K562 (cell line): ENCODE measurements at regions not wholly inside any gene's neighbourhood (a gene's known extent, or its start where the extent isn't known, plus 50 kb on each side); places are given as distances from the start of the nearest gene placed in this dataset.

Experiments used
- ESRRA ChIP-seq: fragments of 450-650 bp; IDR thresholded peaks from 2 replicates; pipeline ENCODE4 v1.6.1; 2014; ENCODE audit warnings: low read depth, mild to moderate bottlenecking, moderate library complexity, borderline replicate concordance
- GATA2 ChIP-seq: sonication (generic); formaldehyde crosslinking; IDR thresholded peaks from 2 replicates; pipeline ENCODE4 v1.4.0; 2020; ENCODE audit warnings: mild to moderate bottlenecking, missing genetic modification reagents
- JUND ChIP-seq, 2 experiments: IDR thresholded peaks; 2 replicates in 1 of 2; 3 replicates in 1 of 2; pipeline ENCODE4 v1.6.1; 2011; ENCODE audit warnings: borderline replicate concordance in 2 of 2, low read depth in 2 of 2, low read length in 2 of 2, improper control_type of control experiment in 1 of 2, missing biosample characterization in 1 of 2, missing genetic modification characterization in 1 of 2, missing genetic modification reagents in 1 of 2
- POLR2AphosphoS5 ChIP-seq: IDR thresholded peaks from 2 replicates; pipeline ENCODE4 v1.6.1; 2011; ENCODE audit warnings: mild to moderate bottlenecking, low read depth, low read length, moderate library complexity; ENCODE audit not compliant: control insufficient read depth, insufficient read depth
- RBM17 ChIP-seq: fragments of 200-400 bp; formaldehyde crosslinking; IDR thresholded peaks from 2 replicates; pipeline ENCODE4 v1.6.1; 2017; ENCODE audit warnings: low read depth, mild to moderate bottlenecking, low read length, borderline replicate concordance
- REST ChIP-seq, 2 experiments: fragments of 450-650 bp; formaldehyde crosslinking in 1 of 2; IDR thresholded peaks; 2 replicates each; pipeline versions ENCODE4 v1.4.0 to v1.6.1; 2014 to 2020; ENCODE audit warnings: mild to moderate bottlenecking in 2 of 2, borderline replicate concordance in 1 of 2, low read depth in 1 of 2
- SRSF7 ChIP-seq: fragments of 200-400 bp; formaldehyde crosslinking; optimal IDR thresholded peaks from 2 replicates; pipeline ENCODE3; 2017; ENCODE audit warnings: mild to moderate bottlenecking, low read depth, low read length
- TCFL5 ChIP-seq: fragments of 250-450 bp; sonication (Bioruptor Pico); conservative IDR thresholded peaks from 2 replicates; pipeline ENCODE4 v1.6.1; 2021; ENCODE audit warnings: mild to moderate bottlenecking, moderate library complexity, matching md5 sums
- ZFX ChIP-seq: sonication (generic); formaldehyde crosslinking; IDR thresholded peaks from 2 replicates; pipeline ENCODE4 v1.8.0; 2022; ENCODE audit warnings: mild to moderate bottlenecking, missing genetic modification reagents, moderate library complexity
- ZNF436 ChIP-seq: fragments of 250-450, 450-650 bp; sonication (Bioruptor Pico); formaldehyde crosslinking; IDR thresholded peaks from 2 replicates; pipeline ENCODE4 v1.7.0; 2020; ENCODE audit warnings: mild to moderate bottlenecking
- TF ChIP-seq, protein P1 (sequence below), 3 experiments: IDR thresholded peaks in 2 of 3; conservative IDR thresholded peaks in 1 of 3; 2 replicates each; pipeline ENCODE4 v1.5.1; 2011 to 2012; ENCODE audit warnings: low read length in 3 of 3, mild to moderate bottlenecking in 3 of 3, control low read depth in 2 of 3, improper control_type of control experiment in 1 of 3, inconsistent platforms in 1 of 3, low read depth in 1 of 3, mixed read lengths in 1 of 3, moderate library complexity in 1 of 3; ENCODE audit not compliant: insufficient read depth in 2 of 3
- TF ChIP-seq, protein P2 (sequence below), 2 experiments: fragments of 450-650 bp in 1 of 2; sonication (generic) in 1 of 2; formaldehyde crosslinking in 1 of 2; IDR thresholded peaks in 1 of 2; conservative IDR thresholded peaks in 1 of 2; 2 replicates each; pipeline versions ENCODE4 v1.6.1 to v1.8.1; 2016 to 2023; ENCODE audit warnings: mild to moderate bottlenecking in 2 of 2, moderate library complexity in 2 of 2, inconsistent platforms in 1 of 2, missing genetic modification reagents in 1 of 2

DNA sequence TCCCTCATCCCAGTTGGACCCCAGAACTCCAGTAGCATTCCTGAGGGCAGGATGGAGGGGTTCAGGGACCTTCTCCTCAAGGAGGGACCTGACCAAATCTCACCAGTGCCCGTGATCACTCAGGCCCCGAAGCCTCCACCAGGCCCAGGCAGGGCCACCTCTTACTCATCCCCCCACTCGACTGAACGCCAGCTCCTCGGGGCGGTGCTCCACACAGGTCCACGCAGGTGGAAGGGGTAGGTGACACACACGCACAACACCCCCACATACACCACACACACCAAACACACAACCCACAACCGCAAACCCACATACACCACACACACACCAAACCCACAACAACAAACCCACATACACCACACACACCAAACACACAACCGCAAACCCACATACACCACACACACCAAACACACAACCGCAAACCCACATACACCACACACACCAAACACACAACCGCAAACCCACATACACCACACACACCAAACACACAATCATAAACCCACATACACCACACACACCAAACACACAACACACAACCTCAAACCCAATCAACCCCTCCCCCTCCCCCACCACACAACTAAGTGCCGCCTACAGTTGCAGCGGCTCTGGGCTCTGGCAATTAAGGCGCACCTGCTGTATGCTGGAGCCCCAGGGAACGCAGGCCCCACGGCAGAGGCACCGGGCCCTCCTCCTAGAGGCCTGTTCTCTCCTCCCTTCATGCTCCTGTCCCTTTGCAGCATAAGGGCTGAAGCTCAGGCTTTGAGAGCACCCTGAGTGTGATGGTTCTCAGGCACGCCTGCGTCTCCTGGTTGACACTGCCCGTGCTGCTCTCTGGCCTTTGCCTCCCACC is 1318.1 kb downstream of the TBC1D22A start:
- TF ChIP-seq, protein P1, sequence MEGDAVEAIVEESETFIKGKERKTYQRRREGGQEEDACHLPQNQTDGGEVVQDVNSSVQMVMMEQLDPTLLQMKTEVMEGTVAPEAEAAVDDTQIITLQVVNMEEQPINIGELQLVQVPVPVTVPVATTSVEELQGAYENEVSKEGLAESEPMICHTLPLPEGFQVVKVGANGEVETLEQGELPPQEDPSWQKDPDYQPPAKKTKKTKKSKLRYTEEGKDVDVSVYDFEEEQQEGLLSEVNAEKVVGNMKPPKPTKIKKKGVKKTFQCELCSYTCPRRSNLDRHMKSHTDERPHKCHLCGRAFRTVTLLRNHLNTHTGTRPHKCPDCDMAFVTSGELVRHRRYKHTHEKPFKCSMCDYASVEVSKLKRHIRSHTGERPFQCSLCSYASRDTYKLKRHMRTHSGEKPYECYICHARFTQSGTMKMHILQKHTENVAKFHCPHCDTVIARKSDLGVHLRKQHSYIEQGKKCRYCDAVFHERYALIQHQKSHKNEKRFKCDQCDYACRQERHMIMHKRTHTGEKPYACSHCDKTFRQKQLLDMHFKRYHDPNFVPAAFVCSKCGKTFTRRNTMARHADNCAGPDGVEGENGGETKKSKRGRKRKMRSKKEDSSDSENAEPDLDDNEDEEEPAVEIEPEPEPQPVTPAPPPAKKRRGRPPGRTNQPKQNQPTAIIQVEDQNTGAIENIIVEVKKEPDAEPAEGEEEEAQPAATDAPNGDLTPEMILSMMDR (IDR thresholded peaks at IDR 0.05 in 2 of 3, conservative IDR thresholded peaks at IDR 0.05 in 1 of 3; ENCODE audit: insufficient read depth in 2 of 3, low read depth in 1 of 3, low read length in 3 of 3), result no peak
- TF ChIP-seq ESRRA (no peak), ZFX (no peak), GATA2 (CRISPR knock-in tag) (no peak), POLR2AphosphoS5 (no peak), TCFL5 (no peak), RBM17 (no peak), REST (IDR thresholded peaks at IDR 0.05; ENCODE audit: borderline replicate concordance) (no peak), REST (CRISPR knock-in tag; IDR thresholded peaks at IDR 0.05; ENCODE audit: low read depth) (no peak), ZNF436 (CRISPR knock-in tag) (no peak), JUND (IDR thresholded peaks at IDR 0.05; ENCODE audit: borderline replicate concordance, low read depth, low read length) (no peak), JUND (tag; IDR thresholded peaks at IDR 0.05; ENCODE audit: borderline replicate concordance, low read depth, low read length) (no peak), SRSF7 (no peak)
- TF ChIP-seq, protein P2, sequence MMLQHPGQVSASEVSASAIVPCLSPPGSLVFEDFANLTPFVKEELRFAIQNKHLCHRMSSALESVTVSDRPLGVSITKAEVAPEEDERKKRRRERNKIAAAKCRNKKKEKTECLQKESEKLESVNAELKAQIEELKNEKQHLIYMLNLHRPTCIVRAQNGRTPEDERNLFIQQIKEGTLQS (IDR thresholded peaks at IDR 0.05), result no peak
- TF ChIP-seq, protein P2 (CRISPR knock-in tag; conservative IDR thresholded peaks at IDR 0.05), result no peak
